Neural progenitor cell (in vitro differentiated cells): ENCODE measurements at regions not wholly inside any gene's neighbourhood (a gene's known extent, or its start where the extent isn't known, plus 50 kb on each side); places are given as distances from the start of the nearest gene placed in this dataset.
A peak's percentile ranks its signal among the peaks of the same experiment; 100 is the strongest.
"Not testable (repeated sequence)": the region's sequence is repeated elsewhere in the genome, so short reads cannot be mapped to it uniquely, and the experiment has no call there.

Source experiments
- DNase-seq: peaks from one replicate; pipeline ENCODE4 v3.0.0-alpha.2; 2016; ENCODE audit warnings: low spot score
- H2AFZ ChIP-seq: fragments of 200-600 bp; sonication (generic); replicated peaks from 2 replicates; pipeline ENCODE4 v1.6.1; 2016; ENCODE audit warnings: antibody characterized with exemption
- H3F3A ChIP-seq: fragments of 200-600 bp; sonication (generic); 2 replicates; pipeline ENCODE4 v1.6.1; 2016; ENCODE audit warnings: antibody characterized with exemption, low read depth
- H3K27ac ChIP-seq: fragments of 200-600 bp; sonication (generic); 2 replicates; pipeline ENCODE4 v1.5.1; 2016; ENCODE audit warnings: mild to moderate bottlenecking
- H3K27me3 ChIP-seq: fragments of 200-600 bp; sonication (generic); 2 replicates; pipeline ENCODE4 v1.6.1; 2016; ENCODE audit warnings: mild to moderate bottlenecking, moderate library complexity
- H3K36me3 ChIP-seq: fragments of 200-600 bp; sonication (generic); 2 replicates; pipeline ENCODE4 v1.5.1; 2016
- H3K4me1 ChIP-seq: fragments of 200-600 bp; sonication (generic); 2 replicates; pipeline ENCODE4 v1.6.1; 2016; ENCODE audit warnings: mixed run types
- H3K4me2 ChIP-seq: fragments of 200-600 bp; sonication (generic); 2 replicates; pipeline ENCODE4 v1.6.1; 2016
- H3K4me3 ChIP-seq: fragments of 200-600 bp; sonication (generic); 2 replicates; pipeline ENCODE4 v1.5.1; 2016
- H3K79me2 ChIP-seq: fragments of 200-600 bp; sonication (generic); 2 replicates; pipeline ENCODE4 v1.6.1; 2016; ENCODE audit warnings: low read depth
- H3K9ac ChIP-seq: fragments of 200-600 bp; sonication (generic); 2 replicates; pipeline ENCODE4 v1.6.1; 2016
- H3K9me3 ChIP-seq: fragments of 200-600 bp; sonication (generic); 2 replicates; pipeline ENCODE4 v1.5.1; 2016; ENCODE audit warnings: low read depth
- H4K20me1 ChIP-seq: fragments of 200-600 bp; sonication (generic); 2 replicates; pipeline ENCODE4 v1.6.1; 2016; ENCODE audit warnings: low read depth
- H3K27ac Mint-ChIP-seq: 3 replicates; pipeline ENCODE4 v1.8.0; 2021; ENCODE audit warnings: mixed read lengths
- H3K27me3 Mint-ChIP-seq: 2 replicates; pipeline ENCODE4 v1.8.0; 2022; ENCODE audit warnings: low read depth, mild to moderate bottlenecking, inconsistent platforms, moderate library complexity, mixed read lengths; ENCODE audit not compliant: insufficient read depth
- H3K36me3 Mint-ChIP-seq: 3 replicates; pipeline ENCODE4 v1.8.0; 2021; ENCODE audit warnings: mixed read lengths
- H3K4me1 Mint-ChIP-seq: 3 replicates; pipeline ENCODE4 v1.8.0; 2021; ENCODE audit warnings: mixed read lengths
- H3K4me3 Mint-ChIP-seq: 3 replicates; pipeline ENCODE4 v1.8.0; 2021; ENCODE audit warnings: mild to moderate bottlenecking, moderate library complexity, mixed read lengths
- H3K9me3 Mint-ChIP-seq: 3 replicates; pipeline ENCODE4 v1.8.0; 2020; ENCODE audit warnings: mixed read lengths
- EZH2 ChIP-seq: fragments of 200-600 bp; sonication (generic); IDR thresholded peaks from 2 replicates; pipeline ENCODE4 v1.6.1; 2017; ENCODE audit warnings: antibody characterized with exemption, mild to moderate bottlenecking, moderate library complexity
- EZH2phosphoT487 ChIP-seq: fragments of 200-600 bp; sonication (generic); IDR thresholded peaks from 2 replicates; pipeline ENCODE4 v1.6.1; 2017; ENCODE audit warnings: antibody characterized with exemption
- TF ChIP-seq, protein P1 (sequence below): fragments of 200-600 bp; sonication (generic); IDR thresholded peaks from 2 replicates; pipeline ENCODE4 v1.5.1; 2017; ENCODE audit warnings: antibody characterized with exemption, mild to moderate bottlenecking

DNA sequence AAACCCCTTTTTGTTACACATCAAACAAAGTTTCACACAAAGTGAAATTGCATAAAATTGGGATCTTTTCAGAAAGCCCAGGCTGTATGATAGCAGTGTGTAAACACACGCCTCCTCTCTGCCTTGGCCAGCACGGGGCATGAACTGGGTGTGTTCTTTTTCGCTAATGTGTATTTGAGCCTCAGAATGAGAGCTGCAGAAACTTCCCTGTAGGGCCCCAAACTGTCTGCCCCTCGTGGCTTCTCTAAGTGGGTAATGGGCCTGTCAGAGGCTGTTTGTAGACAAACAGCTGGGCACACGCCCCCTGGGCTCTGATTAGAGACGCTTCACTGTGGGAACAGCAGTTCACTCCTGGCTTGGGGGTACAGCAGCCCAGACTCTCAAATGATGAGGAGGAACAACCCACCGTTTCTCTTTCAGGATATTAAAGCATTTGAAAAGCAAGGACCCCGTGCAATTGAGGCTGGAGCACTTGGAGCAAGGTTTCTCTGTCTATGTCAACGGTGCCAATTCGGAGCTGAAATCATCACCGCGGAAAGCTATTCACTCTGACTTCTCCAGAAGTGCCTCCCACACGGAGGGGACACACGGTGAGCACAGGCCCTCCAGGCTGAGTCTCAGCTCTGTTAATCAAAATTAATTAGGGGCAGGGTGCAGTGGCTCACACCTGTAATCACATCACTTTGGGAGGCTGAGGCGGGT lies 78.4 kb downstream of the KATNIP start:
- Histone ChIP-seq H3F3A (peaks cover 1% of the 10 kb centered on the region), H3K4me3 (no peak overlapping the region), H3K4me2 (no peak overlapping the region), H2AFZ (no peak overlapping the region), H3K27ac (no peak overlapping the region), H3K9ac (no peak overlapping the region), H4K20me1 (peaks cover 8% of the 10 kb centered on the region), H3K4me1 (peaks cover 11% of the 10 kb centered on the region), H3K36me3 (no peaks in the 10 kb centered on the region), H3K9me3 (no peaks in the 10 kb centered on the region), H3K79me2 (no peaks in the 10 kb centered on the region), H3K27me3 (no peaks in the 10 kb centered on the region)
- H3K4me3 Mint-ChIP-seq, result no peak overlapping the region
- H3K9me3 Mint-ChIP-seq, result no peaks in the 10 kb centered on the region
- TF ChIP-seq EZH2phosphoT487 (no peak), EZH2 (no peak)
- TF ChIP-seq, protein P1, sequence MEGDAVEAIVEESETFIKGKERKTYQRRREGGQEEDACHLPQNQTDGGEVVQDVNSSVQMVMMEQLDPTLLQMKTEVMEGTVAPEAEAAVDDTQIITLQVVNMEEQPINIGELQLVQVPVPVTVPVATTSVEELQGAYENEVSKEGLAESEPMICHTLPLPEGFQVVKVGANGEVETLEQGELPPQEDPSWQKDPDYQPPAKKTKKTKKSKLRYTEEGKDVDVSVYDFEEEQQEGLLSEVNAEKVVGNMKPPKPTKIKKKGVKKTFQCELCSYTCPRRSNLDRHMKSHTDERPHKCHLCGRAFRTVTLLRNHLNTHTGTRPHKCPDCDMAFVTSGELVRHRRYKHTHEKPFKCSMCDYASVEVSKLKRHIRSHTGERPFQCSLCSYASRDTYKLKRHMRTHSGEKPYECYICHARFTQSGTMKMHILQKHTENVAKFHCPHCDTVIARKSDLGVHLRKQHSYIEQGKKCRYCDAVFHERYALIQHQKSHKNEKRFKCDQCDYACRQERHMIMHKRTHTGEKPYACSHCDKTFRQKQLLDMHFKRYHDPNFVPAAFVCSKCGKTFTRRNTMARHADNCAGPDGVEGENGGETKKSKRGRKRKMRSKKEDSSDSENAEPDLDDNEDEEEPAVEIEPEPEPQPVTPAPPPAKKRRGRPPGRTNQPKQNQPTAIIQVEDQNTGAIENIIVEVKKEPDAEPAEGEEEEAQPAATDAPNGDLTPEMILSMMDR, result no peak
- DNase-seq, result peak; percentile 49
- no peaks in the 10 kb centered on the region for H3K27me3 Mint-ChIP-seq
- H3K4me1 Mint-ChIP-seq, result peaks cover 23% of the 10 kb centered on the region
- peaks cover 5% of the 10 kb centered on the region for H3K36me3 Mint-ChIP-seq
- H3K27ac Mint-ChIP-seq, result no peak overlapping the region

DNA sequence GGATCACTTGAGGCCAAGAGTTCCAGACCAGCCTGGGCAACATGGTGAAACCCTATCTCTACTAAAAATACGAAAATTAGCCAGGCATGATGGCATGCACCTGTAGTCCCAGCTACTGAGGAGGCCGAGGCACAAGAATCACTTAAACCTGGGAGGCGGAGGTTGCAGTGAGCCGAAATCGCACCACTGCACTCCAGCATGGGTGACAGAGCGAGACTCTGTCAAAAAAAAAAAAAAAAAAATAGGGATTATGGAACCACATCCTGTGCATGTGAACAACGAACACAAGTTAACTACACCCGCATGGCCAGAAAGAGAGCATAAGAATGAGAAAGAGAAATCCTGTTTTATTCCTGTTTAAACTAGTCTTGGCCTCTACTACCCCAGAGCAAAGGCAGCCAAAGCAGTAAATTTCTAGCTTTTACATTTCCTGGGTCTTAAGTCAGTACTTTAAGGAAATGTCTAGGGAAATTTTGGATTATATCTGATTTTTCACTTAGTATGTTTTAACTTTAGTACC lies 79.1 kb downstream of the KATNIP start:
- not testable (repeated sequence) for DNase-seq, H3K27me3 Mint-ChIP-seq, H3K9ac ChIP-seq, H3K9me3 ChIP-seq, H3K27ac ChIP-seq, H3K27me3 ChIP-seq, H3K4me3 Mint-ChIP-seq, H3K4me2 ChIP-seq, H3K79me2 ChIP-seq, H3K4me3 ChIP-seq, H2AFZ ChIP-seq, H3F3A ChIP-seq, H3K36me3 Mint-ChIP-seq, H3K9me3 Mint-ChIP-seq, H3K27ac Mint-ChIP-seq, H3K36me3 ChIP-seq, H4K20me1 ChIP-seq
- peaks cover 23% of the 10 kb centered on the region for H3K4me1 Mint-ChIP-seq
- H3K4me1 ChIP-seq, result peaks cover 16% of the 10 kb centered on the region

DNA sequence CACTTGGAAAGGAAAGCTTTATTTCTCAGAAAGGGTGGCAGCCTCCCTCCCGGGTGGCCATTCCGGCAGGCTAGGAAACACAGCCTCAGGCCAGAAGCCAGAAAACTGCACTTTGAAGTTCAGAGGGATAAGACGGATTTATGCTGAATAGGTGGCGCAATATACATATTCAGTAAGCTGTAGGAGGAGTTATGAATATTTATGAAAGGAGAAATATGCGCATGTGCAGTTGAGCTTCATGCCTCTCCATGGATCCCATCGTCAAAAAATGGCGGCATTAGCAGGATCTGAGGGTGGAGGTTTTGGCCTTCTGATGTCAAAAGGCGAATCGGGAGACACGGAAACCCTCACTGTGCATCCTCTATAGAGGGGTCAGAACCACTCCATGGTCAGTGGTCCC lies 82.3 kb downstream of the KATNIP start:
- H3K36me3 Mint-ChIP-seq, result peaks cover 5% of the 10 kb centered on the region
- H3K27ac ChIP-seq, result no peak overlapping the region
- H3K36me3 ChIP-seq, result no peaks in the 10 kb centered on the region
- H3K9me3 Mint-ChIP-seq, result no peaks in the 10 kb centered on the region
- H3K4me3 Mint-ChIP-seq, result no peak overlapping the region
- H3K4me2 ChIP-seq, result no peak overlapping the region
- no peaks in the 10 kb centered on the region for H3K9me3 ChIP-seq
- no peaks in the 10 kb centered on the region for H3K79me2 ChIP-seq
- peaks cover 17% of the 10 kb centered on the region for H3K4me1 ChIP-seq
- peaks cover 8% of the 10 kb centered on the region for H3F3A ChIP-seq
- no peak for DNase-seq
- H3K27ac Mint-ChIP-seq, result no peak overlapping the region
- TF ChIP-seq EZH2phosphoT487, result no peak
- H3K27me3 ChIP-seq, result no peaks in the 10 kb centered on the region
- H3K4me3 ChIP-seq, result no peak overlapping the region
- no peak overlapping the region for H2AFZ ChIP-seq
- H4K20me1 ChIP-seq, result peaks cover 9% of the 10 kb centered on the region
- H3K4me1 Mint-ChIP-seq, result peaks cover 28% of the 10 kb centered on the region
- no peak overlapping the region for H3K9ac ChIP-seq
- peaks cover 2% of the 10 kb centered on the region for H3K27me3 Mint-ChIP-seq

DNA sequence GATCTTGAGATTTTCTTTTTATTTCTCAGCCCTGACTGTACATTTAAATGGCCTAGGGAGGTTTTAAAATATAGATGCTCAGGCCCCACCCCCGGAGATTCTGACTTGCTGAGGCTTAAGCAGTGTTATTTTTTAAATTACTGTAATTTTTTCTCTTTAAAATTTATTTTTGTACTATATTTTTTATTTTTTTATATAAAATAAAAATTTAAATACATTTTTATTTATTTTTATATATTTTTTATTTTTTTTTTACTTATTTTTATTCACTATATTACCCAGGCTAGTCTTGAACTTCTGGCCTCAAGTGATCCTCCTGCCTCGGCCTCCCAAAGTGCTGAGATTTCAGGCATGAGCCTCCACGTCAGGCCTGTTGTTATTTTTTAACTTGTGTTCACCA lies 83.3 kb downstream of the KATNIP start:
- Histone ChIP-seq H3K4me1 (peaks cover 10% of the 10 kb centered on the region), H3K4me2 (no peak overlapping the region), H3K36me3 (no peaks in the 10 kb centered on the region), H4K20me1 (peaks cover 4% of the 10 kb centered on the region), H3K27ac (no peak overlapping the region), H3K4me3 (no peak overlapping the region), H3F3A (peaks cover 8% of the 10 kb centered on the region), H3K27me3 (no peaks in the 10 kb centered on the region), H3K9ac (no peak overlapping the region), H2AFZ (no peak overlapping the region), H3K79me2 (no peaks in the 10 kb centered on the region), H3K9me3 (no peaks in the 10 kb centered on the region)
- Mint-ChIP-seq H3K36me3 (peaks cover 5% of the 10 kb centered on the region), H3K9me3 (no peaks in the 10 kb centered on the region), H3K4me3 (no peak overlapping the region), H3K27me3 (peaks cover 2% of the 10 kb centered on the region), H3K27ac (no peak overlapping the region), H3K4me1 (peaks cover 20% of the 10 kb centered on the region)
- no peak for DNase-seq
- TF ChIP-seq EZH2, result no peak
- TF ChIP-seq, protein P1, result no peak
- TF ChIP-seq EZH2phosphoT487, result no peak
